ENCODE measurements at regions not wholly inside any gene's neighbourhood (a gene's known extent, or its start where the extent isn't known, plus 50 kb on each side); places are given as distances from the start of the nearest gene placed in this dataset.

- TF ChIP-seq CTCF (IDR thresholded peaks at IDR 0.05) (no peak), EP300 (IDR thresholded peaks at IDR 0.05) (no peak), POLR2AphosphoS5 (IDR thresholded peaks at IDR 0.05) (no peak)
Observed at GRCh38 chrX:42085836-42086235, 162.5 kb upstream of the CASK start.

Measured in sigmoid colon (tissue), 4 donors.